HG03469 (cell line): ENCODE measurements at regions not wholly inside any gene's neighbourhood (a gene's known extent, or its start where the extent isn't known, plus 50 kb on each side); places are given as distances from the start of the nearest gene placed in this dataset.
"Not testable (repeated sequence)": the region's sequence is repeated elsewhere in the genome, so short reads cannot be mapped to it uniquely, and the experiment has no call there.

Experiments used
- ATAC-seq: cut with Tn5 transposase; IDR thresholded peaks from one replicate; pipeline ENCODE4 v1.9.1; 2021; ENCODE audit warnings: mild to moderate bottlenecking, moderate library complexity, moderate number of reproducible peaks; ENCODE audit not compliant: unreplicated experiment

DNA sequence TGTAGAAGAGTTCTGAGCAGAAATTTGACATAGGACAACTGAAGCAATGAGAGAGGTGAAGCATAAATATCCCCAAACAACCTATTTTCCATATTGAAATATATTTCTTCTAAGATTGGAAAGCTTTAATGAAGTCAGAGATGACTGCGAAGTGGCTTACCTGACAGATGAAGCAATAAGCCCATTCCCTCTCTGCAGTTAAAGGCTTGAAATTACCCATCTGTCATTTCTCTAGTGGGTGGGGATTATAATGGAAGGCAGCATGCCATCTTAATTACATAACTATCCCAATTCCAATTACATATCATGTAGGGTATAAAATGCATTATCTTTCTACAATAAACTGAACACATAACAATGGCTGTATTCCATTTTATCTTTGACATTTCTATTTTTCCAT is 1070.5 kb downstream of the SI start:
- no peak for ATAC-seq

DNA sequence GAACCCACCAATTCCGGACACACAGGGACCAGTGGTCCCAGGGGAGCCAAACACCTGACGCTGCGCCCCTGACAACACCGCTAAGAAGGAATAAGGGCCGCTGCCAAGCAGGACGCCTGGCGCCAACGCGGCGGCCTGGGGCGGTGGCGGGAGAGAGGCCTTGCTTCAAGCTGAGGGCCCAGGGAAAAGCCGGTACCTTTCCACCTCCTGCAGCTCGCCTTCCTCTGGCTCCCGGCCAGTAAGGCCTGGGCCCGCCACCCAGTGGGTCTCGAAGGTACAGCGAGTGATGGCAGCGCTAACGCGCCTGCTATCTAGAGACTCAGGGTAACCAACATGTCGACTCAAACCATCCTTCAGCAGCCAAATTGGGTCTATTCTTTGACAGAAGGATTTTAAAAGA is 1074.1 kb downstream of the SI start:
- ATAC-seq = no peak

DNA sequence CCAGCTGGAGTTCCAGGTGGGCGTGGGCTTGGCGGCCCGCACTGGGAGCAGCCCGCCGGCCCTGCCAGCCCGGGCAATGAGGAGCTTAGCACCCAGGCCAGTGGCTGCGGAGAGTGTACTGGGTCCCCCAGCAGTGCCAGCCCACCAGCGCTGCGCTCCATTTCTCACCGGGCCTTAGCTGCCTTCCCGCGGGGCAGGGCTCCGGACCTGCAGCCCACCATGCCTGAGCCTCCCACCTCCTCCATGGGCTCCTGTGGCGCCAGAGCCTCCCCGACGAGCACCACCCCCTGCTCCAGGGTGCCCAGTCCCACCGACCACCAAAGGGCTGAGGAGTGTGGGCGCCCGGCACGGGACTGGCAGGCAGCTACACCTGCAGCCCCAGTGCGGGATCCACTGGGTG is 1075.3 kb downstream of the SI start:
- ATAC-seq = not testable (repeated sequence)

DNA sequence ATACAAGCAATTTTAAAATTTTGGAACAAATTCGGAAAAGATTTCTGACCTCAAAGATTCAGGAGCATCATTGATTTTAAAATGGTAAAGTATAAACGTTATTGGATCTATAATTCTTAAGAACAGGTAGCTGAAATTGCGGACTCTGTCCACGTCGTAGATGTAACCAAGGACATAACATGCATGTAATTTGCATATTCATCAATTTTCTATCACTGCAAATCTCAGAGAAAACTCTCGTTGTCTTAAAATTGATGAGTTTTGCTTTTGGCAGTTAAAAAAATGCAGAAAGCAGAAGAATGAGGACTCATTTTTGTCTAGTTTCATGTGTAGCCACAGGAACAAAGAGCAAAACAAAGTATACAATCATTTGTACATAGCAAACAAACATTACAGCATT is 1094.4 kb downstream of the SI start:
- ATAC-seq = no peak

DNA sequence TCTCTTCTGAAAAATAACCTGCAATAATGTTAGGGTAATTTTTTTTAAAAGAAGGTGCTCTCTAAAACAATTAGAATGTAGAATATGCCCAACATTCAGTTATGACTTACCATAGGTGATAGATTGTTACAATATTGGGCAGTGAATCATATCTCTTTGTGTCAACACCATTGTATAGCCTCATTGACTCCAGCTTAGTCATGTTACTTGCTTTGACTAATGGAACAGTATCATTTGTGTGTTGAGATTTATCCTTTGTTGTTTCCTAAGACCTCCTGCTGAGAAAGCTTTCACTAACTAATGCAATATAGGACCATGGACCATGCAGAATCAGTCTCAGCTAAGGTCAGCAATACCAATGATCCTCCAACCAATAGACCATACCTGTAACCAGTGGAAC is 1106.4 kb downstream of the SI start:
- no peak for ATAC-seq

DNA sequence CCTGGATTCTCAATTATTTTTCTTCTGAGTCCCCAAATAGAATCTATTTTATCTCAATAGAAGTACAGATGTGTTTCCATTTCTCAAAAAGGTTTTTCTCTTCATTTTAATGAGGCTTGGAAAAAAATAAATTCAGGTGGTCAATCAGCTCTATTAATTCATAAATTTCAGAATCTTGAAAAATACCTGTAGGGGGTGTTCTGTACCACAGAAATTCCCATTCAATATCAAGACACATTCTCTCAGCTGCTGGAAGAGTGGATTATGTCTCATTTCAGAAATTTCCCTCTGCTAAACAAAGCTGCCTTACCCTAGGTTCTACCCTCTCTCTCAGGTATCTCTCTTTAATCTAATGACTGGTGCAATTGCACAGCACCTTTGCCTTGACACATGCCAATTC is 1121.2 kb downstream of the SI start:
- no peak for ATAC-seq

DNA sequence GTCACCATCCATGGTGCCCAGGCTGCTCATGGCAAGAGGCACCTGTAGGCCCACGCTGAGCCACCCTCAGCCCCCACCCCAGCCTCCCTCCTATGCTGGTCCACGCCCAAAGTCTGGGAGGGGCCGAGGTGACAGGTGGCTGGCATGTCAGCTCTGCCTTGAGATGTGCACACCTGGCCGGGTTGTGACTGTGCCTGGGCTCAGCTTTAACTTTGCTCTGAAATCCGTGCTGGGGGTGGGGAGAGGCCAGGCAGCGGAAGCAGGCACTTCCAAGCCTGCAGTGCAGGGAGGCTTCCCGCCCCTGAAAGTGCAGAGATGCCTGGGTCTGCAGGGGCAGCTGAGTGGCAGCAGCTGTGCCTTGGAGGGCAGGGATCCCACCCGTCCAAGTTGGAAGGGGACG is 1124.8 kb downstream of the SI start:
- ATAC-seq = no peak

DNA sequence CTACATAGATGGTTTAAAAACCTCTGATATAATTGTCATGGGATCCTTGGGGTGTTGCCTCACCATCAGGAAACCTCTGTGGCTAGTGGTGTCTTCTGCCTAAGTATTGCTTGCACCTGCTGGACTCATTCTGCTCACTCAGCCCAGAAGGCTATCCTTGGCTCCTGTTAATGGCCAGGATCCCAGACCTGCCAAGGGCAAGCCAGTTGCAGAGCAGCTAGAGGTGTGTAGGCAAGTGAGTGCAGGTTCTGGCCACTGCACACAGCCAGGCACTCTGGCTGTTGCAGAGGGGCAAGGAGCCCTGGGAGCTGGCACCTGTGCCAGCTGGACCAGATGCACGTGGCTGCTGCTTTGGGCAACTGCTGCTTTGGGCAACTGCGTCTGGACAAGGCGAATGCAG is 1125.8 kb downstream of the SI start:
- no peak for ATAC-seq

DNA sequence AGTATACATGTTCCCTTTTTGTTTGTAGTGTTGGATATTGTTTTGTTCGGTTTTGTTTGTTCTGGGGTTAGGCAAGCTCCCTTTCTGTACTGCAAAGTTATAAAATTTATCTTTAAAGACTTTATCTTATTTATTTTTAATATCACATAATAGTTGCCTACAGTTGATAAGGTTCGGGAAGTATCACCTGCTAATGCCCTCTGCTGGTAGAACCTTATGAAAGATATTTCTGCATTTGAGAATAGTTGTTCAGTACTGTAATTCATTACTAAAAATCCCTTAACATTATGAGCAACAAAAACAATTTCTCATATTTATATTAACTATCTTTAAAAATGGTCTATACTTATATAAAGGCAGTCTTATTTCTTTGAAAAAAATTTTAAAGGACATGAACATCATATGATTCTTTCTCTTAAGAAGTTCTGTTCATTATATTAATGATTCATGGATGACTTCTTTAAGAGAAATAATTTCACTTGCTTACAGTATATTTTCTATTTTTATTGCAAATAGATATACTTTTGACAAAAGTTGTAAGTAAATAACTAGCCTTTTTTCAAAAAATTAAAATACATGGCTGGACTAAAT is 1126.8 kb downstream of the SI start:
- no peak for ATAC-seq

DNA sequence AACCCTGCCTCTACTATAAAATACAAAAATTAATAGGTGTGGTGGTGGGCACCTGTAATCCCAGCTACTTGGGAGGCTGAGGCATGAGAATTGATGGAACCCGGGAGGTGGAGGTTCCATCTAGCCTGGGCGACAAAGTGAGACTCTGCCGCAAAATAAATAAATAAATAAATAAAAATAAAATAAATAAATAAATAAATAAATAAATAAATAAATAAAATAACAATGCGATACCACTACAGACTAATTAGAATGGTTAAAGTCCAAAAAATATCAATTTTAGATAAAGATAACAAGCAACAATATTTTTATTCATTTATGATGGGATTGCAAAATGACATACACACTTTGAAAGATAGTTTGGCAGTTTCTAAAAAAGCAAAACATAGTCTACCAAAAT is 1131.5 kb downstream of the SI start:
- no peak for ATAC-seq

DNA sequence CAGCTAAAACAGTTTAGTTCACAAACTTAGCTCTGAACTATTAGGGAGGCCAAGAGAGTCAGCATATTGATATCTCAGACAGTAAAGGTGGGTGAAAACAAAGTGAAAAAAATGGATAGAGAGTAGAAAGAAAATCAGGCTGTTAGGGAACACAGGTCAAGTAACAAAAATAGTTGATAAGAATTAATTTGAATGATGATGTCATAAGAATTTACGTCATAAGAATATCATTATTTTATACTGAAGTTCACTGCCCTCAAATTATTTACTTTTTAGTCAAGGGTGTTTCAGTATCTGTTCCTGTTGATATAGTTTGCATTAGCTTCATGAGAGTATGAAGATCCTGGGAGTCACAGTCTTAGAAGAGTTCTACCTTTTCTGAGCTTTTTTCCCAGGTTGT is 1134.6 kb downstream of the SI start:
- ATAC-seq = no peak

DNA sequence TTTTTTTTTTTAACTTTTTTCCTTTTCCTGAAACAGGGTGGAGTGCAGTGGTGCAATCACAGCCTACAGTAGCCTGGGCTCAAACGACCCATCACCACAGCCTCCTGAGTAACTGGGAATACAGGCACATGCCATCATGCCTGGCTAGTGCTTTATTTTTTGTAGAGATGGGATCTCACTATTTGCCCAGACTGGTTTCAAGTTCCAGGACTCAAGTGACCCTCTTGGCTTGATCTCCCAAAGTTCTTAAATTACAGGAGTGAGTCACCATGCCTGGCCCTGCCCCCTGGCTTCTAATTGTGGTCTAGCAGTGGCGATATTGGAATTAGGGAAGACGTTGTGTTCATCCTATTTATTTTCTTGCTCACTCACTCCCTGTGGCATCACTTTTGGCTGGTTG is 1138.4 kb downstream of the SI start:
- ATAC-seq = no peak

DNA sequence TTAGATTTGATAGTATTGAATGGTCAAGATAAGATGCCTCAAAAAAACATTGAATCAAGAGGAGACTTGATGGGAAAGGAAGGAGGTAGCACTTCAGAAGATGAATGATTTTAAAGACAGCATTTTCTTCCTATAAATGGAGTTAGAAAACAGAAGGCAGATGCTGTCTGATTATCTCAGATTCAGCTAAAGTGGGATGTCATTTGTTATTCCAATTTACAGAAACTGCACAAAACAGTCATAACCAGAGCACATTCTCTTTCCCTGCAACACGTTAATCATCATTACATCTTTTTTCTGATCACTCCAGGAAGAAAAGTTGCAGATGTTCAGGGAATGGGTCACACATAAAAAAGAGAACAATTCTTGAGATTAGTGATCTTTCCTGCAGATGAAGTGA is 1141.8 kb downstream of the SI start:
- no peak for ATAC-seq

DNA sequence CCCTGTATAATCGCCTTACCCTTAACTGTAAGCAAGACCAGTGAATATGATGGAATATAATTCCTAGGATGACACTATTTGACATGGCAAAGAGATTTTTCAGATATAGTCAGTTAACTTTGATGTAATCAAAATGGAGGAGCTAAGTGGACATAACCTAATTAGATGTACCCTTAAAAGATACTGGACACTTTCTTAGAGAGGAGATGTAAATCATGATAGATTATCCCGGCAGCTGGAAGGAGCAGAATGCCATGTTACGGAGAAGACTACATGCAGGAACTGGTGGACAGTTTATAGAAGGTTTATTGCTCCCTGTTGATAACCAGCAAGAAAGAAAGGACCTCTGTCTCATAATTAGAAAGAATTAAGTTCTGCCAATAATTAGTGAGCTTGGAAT is 1142.9 kb downstream of the SI start:
- no peak for ATAC-seq

DNA sequence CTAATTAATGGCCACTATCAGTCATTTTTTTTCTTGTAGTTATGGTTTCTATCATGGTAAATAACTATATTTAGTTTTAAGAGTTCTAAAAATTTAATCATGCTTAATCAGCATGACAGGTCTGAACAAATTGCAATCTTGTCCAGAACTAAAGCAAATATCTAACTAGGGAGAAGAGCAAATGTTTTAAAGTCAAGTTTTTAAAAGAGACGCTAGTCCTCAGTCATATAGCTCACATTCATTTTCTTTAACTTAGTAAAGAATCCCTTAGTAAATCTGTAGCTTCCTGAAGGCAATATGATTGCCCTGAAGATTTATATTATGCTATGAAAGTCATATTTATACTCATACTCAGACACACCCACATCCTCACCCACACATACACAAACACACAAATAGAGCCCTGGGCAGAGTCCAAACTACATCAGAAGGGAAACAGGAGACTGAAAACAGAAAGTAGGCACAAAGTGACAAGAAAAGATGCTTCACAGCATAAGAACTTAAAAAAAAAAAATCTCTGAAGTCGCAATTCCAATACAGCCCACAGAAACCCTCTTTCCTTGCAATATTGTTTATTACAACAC is 1149.1 kb downstream of the SI start:
- ATAC-seq = no peak

DNA sequence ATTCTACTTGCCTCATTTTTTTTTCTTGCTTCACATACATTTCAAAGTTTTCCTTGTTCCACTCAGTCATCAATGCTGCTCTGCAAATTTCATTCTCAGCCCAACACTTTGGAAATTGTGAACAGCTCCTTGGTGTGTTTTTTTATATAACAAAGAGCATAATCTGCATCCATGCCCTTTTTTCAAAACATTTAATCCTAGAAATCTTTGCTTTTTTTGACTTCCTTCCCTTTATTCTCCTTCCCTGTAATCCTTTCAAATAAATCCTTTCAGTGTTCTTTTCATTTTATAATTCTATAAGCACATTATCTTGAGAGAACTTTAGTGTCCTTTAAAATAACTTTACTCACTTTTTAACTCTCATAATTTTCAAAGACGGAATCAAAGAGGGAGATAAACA is 1150.8 kb downstream of the SI start:
- ATAC-seq = no peak

DNA sequence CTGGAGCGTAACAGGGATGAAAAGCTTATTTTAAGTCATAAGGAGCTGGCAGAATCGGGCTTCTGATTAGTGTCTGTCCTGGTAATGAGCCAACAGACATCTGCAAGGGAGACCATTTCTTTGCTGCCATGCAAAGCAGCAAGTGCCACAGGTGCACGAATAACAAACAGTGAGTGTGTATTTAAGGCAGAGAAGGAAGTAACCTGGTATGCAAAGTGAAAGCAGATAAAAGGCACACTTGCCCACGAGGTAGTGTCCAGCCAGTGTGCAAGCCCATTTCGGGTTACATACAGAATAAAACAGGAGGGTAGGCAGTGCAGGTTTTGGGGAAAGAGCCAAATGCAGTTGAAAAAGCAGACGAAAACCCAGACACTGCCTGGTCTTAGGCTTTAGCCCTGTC is 1153.7 kb downstream of the SI start:
- ATAC-seq = no peak

DNA sequence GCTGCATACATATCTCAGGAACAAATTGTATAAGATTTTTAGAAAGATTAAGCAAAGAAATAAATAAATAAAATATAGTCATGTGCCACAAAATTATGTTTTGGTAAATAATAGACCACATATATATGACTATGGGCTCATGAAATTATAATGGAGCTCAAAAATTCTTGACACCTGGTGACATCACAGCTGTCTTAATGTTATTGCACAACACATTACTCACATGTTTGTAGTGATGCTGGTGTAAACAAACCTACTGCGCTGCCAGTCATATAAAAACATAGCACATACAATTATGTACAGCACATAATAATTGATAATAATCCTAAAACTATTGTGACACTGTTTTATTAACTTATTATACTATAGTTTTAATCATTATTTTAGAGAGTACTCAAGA is 1159.1 kb downstream of the SI start:
- no peak for ATAC-seq

DNA sequence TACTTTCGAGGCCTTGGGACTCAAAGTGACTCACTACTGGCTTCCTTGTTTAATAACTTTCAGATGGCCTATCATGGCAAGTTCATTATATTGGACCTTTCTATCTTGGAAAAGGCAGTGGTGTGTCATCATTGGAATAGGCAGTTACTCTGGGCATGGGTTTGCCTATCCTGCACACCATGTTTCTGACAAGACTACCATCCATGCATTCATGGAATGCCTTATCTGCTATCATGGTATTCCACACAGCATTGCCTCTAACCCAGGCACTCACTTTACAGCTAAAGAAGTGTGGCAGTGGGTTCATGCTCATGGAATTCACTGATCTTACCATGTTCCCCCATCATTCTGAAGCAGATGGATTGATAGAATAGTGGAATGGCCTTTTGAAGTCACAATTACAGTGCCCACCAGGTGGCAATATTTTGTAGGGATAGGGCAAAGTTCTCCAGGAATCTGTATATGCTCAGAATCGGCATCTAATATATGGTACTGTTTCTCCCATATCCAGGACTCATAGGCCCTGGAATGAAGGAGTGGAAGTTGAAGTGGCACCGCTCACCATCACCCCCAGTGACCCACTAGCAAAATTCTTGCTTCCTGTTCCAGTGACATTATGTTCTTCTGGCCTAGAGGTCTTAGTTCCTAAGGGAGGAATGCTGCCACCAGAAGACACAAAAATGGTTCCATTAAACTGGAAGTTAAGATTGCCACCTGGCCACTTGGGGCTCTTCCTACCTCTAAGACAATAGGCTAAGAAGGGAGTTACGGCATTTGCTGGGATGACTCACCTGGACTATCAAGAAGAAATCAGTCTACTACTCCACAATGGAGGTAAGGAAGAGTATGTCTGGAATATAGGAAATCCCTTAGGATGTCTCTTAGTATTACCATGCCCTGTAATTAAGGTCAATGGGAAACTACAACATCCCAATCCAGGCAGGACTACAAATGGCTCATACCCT is 1161.4 kb downstream of the SI start:
- ATAC-seq = no peak

DNA sequence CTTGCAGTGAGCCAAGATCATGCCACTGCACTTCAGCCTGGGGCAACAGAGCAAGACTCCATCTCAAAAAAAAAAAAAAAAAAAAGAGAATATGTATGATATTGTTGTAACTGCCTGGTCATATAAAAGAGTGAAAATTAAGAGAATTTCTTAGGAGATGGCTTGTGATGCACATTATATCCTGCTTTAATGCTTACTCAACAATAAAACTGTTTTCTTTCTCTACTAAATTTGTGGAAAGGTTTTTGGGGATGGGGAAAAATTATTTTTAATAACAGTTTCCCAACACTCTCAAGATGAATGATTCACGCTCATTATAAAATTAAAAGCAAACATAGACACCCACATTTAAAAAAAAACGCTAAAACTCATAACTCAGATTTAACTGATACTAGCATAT is 1163.0 kb downstream of the SI start:
- no peak for ATAC-seq

DNA sequence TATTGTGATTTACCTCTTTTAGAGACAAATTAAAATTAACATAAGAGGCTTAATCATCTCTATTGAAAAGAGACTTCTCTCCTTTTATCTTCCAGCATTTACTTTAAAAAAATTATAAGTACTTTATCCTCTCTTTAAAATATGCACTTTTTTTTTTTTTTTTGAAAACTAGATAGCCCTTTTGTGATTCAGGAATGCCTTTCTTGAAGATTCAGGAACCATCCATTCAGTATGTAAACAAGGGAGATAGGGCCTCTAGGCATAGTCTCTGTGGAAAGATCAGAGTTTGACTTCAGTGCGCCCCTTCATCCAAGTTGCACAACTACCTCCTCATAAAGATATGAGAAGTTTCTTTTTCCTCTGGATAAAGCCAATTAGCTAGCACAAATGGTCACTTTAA is 1163.7 kb downstream of the SI start:
- ATAC-seq = no peak

DNA sequence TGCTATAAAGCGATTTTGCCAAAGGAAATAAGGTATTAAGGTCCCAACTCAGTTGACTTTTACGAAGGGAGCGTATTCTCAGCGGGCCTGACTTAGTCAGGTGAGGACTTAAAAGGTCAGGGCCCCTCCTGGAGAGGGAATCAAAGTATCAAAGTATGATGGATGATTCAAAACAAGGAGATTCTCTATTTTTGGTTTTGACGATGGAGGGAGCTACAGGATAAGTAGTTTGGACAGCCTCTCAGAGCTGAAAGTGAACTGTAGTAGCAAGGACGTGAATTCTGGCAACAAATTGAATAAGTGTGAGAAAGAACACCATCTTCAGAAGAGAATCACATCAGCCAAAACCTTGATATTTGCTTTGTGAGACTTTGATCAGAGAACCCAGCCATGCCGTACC is 1186.5 kb downstream of the SI start:
- ATAC-seq = no peak
